ENCODE measurements at regions not wholly inside any gene's neighbourhood (a gene's known extent, or its start where the extent isn't known, plus 50 kb on each side); places are given as distances from the start of the nearest gene placed in this dataset.

DNA sequence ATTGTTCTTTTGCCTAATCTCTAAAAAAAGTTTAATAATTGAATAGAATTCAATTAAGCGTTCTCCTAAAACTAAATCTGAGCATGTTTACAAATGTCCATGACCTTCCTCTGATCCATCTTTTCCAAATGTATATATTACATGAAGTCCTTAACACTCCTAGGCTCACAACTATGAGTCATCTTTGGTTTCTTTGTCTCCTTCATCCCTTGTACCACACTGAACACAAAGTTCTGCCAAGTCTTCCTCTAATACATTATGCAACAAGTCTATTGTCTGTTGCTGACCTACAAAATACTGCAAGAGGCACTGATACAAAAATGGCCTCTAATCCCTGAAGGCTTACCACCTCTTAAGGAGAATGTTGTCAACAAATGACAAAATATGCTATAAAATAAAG, 550.2 kb downstream of the PYDC2 start:
- Histone ChIP-seq H3K9me3 (peaks cover 0 to 18% (median 0%) of the 10 kb centered on the region in 4 donors), H3K27me3 (no peaks in the 10 kb centered on the region), H3K4me3 (no peak overlapping the region), H3K4me1 (no peaks in the 10 kb centered on the region), H3K36me3 (no peaks in the 10 kb centered on the region), H3K27ac (no peak overlapping the region)
- TF ChIP-seq EP300 (IDR thresholded peaks at IDR 0.05) (no peak), POLR2AphosphoS5 (IDR thresholded peaks at IDR 0.05) (no peak), POLR2A (IDR thresholded peaks at IDR 0.05) (no peak)
- intact Hi-C loops (cut with DNase I; ENCODE audit: low total_unique reads) = no loop called here
- DNase-seq = no peak
- WGBS, 5 donors = 74 to 87% (median 80%) methylated on average over 1 of the region's 1 CpG

DNA sequence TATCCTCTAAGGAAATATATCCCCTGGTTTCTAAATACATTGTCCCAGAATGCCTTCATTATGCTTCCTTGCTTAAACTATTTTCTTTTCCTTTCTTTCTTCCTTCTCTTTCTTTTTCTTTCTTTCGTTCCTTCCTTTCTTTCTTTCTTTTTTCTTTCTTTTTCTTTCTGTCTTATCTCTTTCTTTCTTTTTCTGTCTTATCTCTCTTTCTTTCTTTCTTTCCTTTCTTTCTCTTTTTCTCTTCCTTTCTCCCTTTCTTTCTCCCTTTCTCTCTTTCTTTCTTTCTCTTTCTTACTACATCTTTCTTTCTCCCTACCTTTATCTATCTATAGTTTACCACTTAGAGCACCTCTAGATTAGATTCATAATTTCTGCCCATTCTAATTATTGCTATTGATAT, 552.1 kb downstream of the PYDC2 start:
- no peaks in the 10 kb centered on the region for H3K36me3 ChIP-seq
- 73 to 91% (median 77%) methylated on average over 1 of the region's 1 CpG for WGBS, 5 donors
- no peak for TF ChIP-seq POLR2A (IDR thresholded peaks at IDR 0.05)
- TF ChIP-seq, protein P1, sequence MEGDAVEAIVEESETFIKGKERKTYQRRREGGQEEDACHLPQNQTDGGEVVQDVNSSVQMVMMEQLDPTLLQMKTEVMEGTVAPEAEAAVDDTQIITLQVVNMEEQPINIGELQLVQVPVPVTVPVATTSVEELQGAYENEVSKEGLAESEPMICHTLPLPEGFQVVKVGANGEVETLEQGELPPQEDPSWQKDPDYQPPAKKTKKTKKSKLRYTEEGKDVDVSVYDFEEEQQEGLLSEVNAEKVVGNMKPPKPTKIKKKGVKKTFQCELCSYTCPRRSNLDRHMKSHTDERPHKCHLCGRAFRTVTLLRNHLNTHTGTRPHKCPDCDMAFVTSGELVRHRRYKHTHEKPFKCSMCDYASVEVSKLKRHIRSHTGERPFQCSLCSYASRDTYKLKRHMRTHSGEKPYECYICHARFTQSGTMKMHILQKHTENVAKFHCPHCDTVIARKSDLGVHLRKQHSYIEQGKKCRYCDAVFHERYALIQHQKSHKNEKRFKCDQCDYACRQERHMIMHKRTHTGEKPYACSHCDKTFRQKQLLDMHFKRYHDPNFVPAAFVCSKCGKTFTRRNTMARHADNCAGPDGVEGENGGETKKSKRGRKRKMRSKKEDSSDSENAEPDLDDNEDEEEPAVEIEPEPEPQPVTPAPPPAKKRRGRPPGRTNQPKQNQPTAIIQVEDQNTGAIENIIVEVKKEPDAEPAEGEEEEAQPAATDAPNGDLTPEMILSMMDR (IDR thresholded peaks at IDR 0.05) = no peak
- TF ChIP-seq EP300 (IDR thresholded peaks at IDR 0.05) = no peak
- TF ChIP-seq POLR2AphosphoS5 (IDR thresholded peaks at IDR 0.05) = no peak
- H3K4me1 ChIP-seq = no peaks in the 10 kb centered on the region
- no peak overlapping the region for H3K4me3 ChIP-seq
- intact Hi-C loops (cut with DNase I; ENCODE audit: low total_unique reads) = no loop called here
- no peaks in the 10 kb centered on the region for H3K27me3 ChIP-seq
- peaks cover 0 to 18% (median 0%) of the 10 kb centered on the region in 4 donors for H3K9me3 ChIP-seq
- no peak overlapping the region for H3K27ac ChIP-seq
- no peak for DNase-seq

DNA sequence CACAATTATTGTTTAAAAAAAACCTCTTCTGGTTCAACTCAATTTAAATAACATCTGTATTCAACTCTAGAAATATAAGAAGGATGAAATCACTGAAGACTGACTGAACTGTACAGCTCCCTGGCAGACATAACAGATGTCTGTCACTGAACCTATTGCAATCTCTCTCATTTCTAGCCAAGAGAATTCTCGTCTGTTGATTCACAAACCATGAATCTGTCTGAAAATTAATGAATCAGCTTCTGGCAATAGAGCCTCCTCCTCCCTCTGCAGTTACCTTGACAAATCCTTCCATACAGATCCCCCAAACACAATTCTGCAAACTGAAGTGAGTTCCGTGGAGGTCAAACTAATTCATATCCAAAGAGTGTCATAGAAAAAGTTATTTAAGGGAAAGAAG, 561.4 kb downstream of the PYDC2 start:
- intact Hi-C loops (cut with DNase I; ENCODE audit: low total_unique reads) = no loop called here
- WGBS, 5 donors = 52 to 80% (median 67%) methylated on average over 2 of the region's 2 CpGs
- Histone ChIP-seq H3K4me1 (no peaks in the 10 kb centered on the region), H3K9me3 (peaks cover 0 to 12% (median 0%) of the 10 kb centered on the region in 4 donors), H3K27me3 (no peaks in the 10 kb centered on the region), H3K4me3 (no peak overlapping the region), H3K36me3 (no peaks in the 10 kb centered on the region), H3K27ac (no peak overlapping the region)
- no peak for DNase-seq
- TF ChIP-seq POLR2A (IDR thresholded peaks at IDR 0.05) (no peak), POLR2AphosphoS5 (IDR thresholded peaks at IDR 0.05) (no peak)
- TF ChIP-seq, protein P1 (IDR thresholded peaks at IDR 0.05) = no peak

DNA sequence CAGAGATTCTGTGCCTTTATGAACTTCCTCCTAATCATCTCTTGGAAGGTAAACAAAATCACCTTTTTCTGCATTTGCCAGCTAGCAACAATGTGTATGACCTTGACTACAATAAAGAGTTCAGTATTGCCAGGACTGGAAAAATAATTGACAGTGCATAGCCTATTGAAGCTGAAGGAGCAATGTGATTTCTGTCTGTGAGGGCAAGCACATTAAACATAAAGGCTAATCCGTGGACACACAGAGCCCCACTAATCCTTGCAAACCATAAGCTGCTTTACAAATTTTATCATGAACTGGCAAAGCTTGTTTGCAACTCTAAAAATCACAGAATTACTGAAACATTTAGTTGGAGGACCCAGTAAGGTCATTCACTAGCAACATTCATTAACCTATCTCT, 563.8 kb downstream of the PYDC2 start:
- no peak overlapping the region for H3K27ac ChIP-seq
- WGBS, 5 donors = 10 to 44% (median 29%) methylated on average over 1 of the region's 1 CpG
- H3K36me3 ChIP-seq = no peaks in the 10 kb centered on the region
- H3K4me1 ChIP-seq = no peaks in the 10 kb centered on the region
- no peaks in the 10 kb centered on the region for H3K9me3 ChIP-seq
- TF ChIP-seq, protein P1 (IDR thresholded peaks at IDR 0.05) = no peak
- TF ChIP-seq EP300 (IDR thresholded peaks at IDR 0.05) (no peak), POLR2A (IDR thresholded peaks at IDR 0.05) (no peak), POLR2AphosphoS5 (IDR thresholded peaks at IDR 0.05) (no peak)
- DNase-seq = no peak
- H3K4me3 ChIP-seq = no peak overlapping the region
- no peaks in the 10 kb centered on the region for H3K27me3 ChIP-seq
- intact Hi-C loops (cut with DNase I; ENCODE audit: low total_unique reads) = no loop called here

DNA sequence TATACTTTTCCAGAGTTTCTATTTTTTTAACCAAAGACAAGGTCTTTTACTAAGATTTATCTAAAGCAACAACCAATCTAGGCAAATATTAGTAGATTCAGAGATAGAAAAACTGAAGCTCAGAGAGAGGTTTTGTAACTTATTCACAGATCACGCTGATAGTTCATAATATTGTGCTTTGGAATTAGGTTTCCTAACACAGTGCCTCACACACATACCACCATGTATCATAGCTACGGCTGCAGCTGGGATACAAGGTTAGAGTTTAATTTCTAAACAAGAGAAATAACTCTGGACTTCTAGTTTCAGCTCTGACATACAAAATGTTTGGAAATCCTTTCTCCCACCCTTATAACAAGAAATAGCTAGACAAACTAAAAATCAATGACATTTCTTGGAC, 565.7 kb downstream of the PYDC2 start:
- Histone ChIP-seq H3K36me3 (no peaks in the 10 kb centered on the region), H3K4me1 (no peaks in the 10 kb centered on the region), H3K9me3 (no peaks in the 10 kb centered on the region), H3K4me3 (no peak overlapping the region), H3K27ac (no peak overlapping the region), H3K27me3 (no peaks in the 10 kb centered on the region)
- intact Hi-C loops (cut with DNase I; ENCODE audit: low total_unique reads) = no loop called here
- WGBS, 5 donors = 79 to 92% (median 84%) methylated on average over 2 of the region's 2 CpGs
- TF ChIP-seq, protein P1 (IDR thresholded peaks at IDR 0.05) = no peak
- TF ChIP-seq POLR2A (IDR thresholded peaks at IDR 0.05) (no peak), EP300 (IDR thresholded peaks at IDR 0.05) (no peak), POLR2AphosphoS5 (IDR thresholded peaks at IDR 0.05) (no peak)
- no peak for DNase-seq

Measured in stomach (tissue), 8 donors.